SK-N-SH (cell line): ENCODE measurements at regions not wholly inside any gene's neighbourhood (a gene's known extent, or its start where the extent isn't known, plus 50 kb on each side); places are given as distances from the start of the nearest gene placed in this dataset.

Source experiments
- FOSL2 ChIP-seq: IDR thresholded peaks from 2 replicates; pipeline ENCODE4 v1.4.0; 2012; ENCODE audit warnings: low read depth, mild to moderate bottlenecking, moderate library complexity, borderline replicate concordance
- FOXJ3 ChIP-seq: sonication (generic); formaldehyde crosslinking; IDR thresholded peaks from 2 replicates; pipeline ENCODE4 v1.5.1; 2020; ENCODE audit warnings: mild to moderate bottlenecking, missing genetic modification reagents
- GATA2 ChIP-seq: sonication (generic); formaldehyde crosslinking; IDR thresholded peaks from 2 replicates; pipeline ENCODE4 v1.5.0; 2020; ENCODE audit warnings: mild to moderate bottlenecking, missing genetic modification reagents
- IRF3 ChIP-seq: fragments of 150-350 bp; IDR thresholded peaks from 2 replicates; pipeline ENCODE4 v1.6.1; 2016; ENCODE audit warnings: mild to moderate bottlenecking, low read depth, low read length
- MEF2A ChIP-seq: IDR thresholded peaks from 2 replicates; pipeline ENCODE4 v1.4.0; 2012; ENCODE audit warnings: low read depth, borderline replicate concordance
- POLR2AphosphoS5 ChIP-seq: IDR thresholded peaks from 2 replicates; pipeline ENCODE4 v1.6.1; 2012; ENCODE audit warnings: low read depth, low read length
- SIN3A ChIP-seq: IDR thresholded peaks from 2 replicates; pipeline ENCODE4 v1.6.1; 2012; ENCODE audit warnings: low read depth, mild to moderate bottlenecking, low read length, moderate library complexity, borderline replicate concordance
- small RNA-seq, 7 experiments: library from RNA; depleted of rRNA; stranded (forward); fragments of <200 nt; gene quantifications; one replicate each; pipeline ENCODE3, GENCODE V24; 2012

GRCh38 chr6:109221543-109222195 lies 126.4 kb downstream of the CEP57L1 start (continued):
- TF ChIP-seq POLR2AphosphoS5 (no peak), FOSL2 (no peak), SIN3A (no peak), IRF3 (no peak), FOXJ3 (CRISPR knock-in tag) (no peak), GATA2 (CRISPR knock-in tag) (no peak), MEF2A (no peak)

Small RNA genes lying in the stretch of these regions (small RNA-seq; reads per million reads assigned to genes)
- gene AL359711.1, result 0 reads per million in 7 experiments
- 0 to 0.78 (median 0) reads per million in 7 experiments for gene RNY3P11
